Transverse colon (tissue), 4 donors: ENCODE measurements at regions not wholly inside any gene's neighbourhood (a gene's known extent, or its start where the extent isn't known, plus 50 kb on each side); places are given as distances from the start of the nearest gene placed in this dataset.
A peak's percentile ranks its signal among the peaks of the same experiment; 100 is the strongest.

Experiments used
- DNase-seq: peaks from one replicate; pipeline ENCODE4 v3.0.0-alpha.2; 2019
- H3K27ac ChIP-seq, 4 donors: fragments of 200-600 bp; sonication (generic); 2 replicates each; pipeline ENCODE4 v1.5.1; 2016 to 2018; ENCODE audit warnings: inconsistent platforms in 4 of 4
- H3K27me3 ChIP-seq: fragments of 200-600 bp; sonication (generic); 2 replicates; pipeline ENCODE4 v1.5.1; 2017; ENCODE audit warnings: inconsistent platforms
- H3K36me3 ChIP-seq, 4 donors: fragments of 200-600 bp; sonication (generic); 2 replicates each; pipeline ENCODE4 v1.5.1; 2017 to 2019; ENCODE audit warnings: inconsistent platforms in 4 of 4
- H3K4me1 ChIP-seq, 4 donors: fragments of 200-600 bp; sonication (generic); 2 replicates each; pipeline ENCODE4 v1.5.1; 2017 to 2020; ENCODE audit warnings: inconsistent platforms in 4 of 4
- H3K4me3 ChIP-seq, 4 donors: fragments of 200-600 bp; sonication (generic); 1 replicate in 1 of 4; 2 replicates in 3 of 4; pipeline versions ENCODE4 v1.5.1 to v1.6.1; 2017 to 2019; ENCODE audit warnings: inconsistent platforms in 4 of 4
- H3K9me3 ChIP-seq, 2 donors: fragments of 200-600 bp; sonication (generic); 2 replicates each; pipeline ENCODE4 v1.5.1; 2017 to 2019; ENCODE audit warnings: inconsistent platforms in 2 of 2
- CTCF ChIP-seq, 5 experiments: fragments of 200-600 bp in 3 of 5; fragments of 450-650 bp in 2 of 5; sonication (generic) in 3 of 5; IDR thresholded peaks; 1 replicate in 2 of 5; 2 replicates in 3 of 5; pipeline ENCODE4 v1.5.1; 2016 to 2017; ENCODE audit warnings: antibody characterized with exemption in 5 of 5, inconsistent platforms in 3 of 5, mild to moderate bottlenecking in 2 of 5, moderate library complexity in 1 of 5
- EP300 ChIP-seq: sonication (generic); formaldehyde crosslinking; IDR thresholded peaks from one replicate; pipeline ENCODE4 v1.6.1; 2017; ENCODE audit warnings: antibody characterized with exemption, low read depth
- POLR2A ChIP-seq: fragments of 450-650 bp; IDR thresholded peaks from one replicate; pipeline ENCODE4 v1.6.1; 2016; ENCODE audit warnings: antibody characterized with exemption, mild to moderate bottlenecking, moderate library complexity
- POLR2AphosphoS5 ChIP-seq, 3 donors: sonication (generic); formaldehyde crosslinking; IDR thresholded peaks; one replicate each; pipeline ENCODE4 v1.6.1; 2016; ENCODE audit warnings: antibody characterized with exemption in 3 of 3
- WGBS, 2 donors: methylation state at CpG; one replicate each; pipeline ENCODE4 v1.1.5; 2018; ENCODE audit warnings: low coverage in 1 of 2; 5-methylcytosine and 5-hydroxymethylcytosine counted together
- in situ Hi-C, 4 donors: fragments of 200-750 bp; cut with MboI; loops; one replicate each; pipeline versions ENCODE4 v1.15.0 to v1.15.1; 2017; ENCODE audit warnings: low sequenced_read_pairs in 3 of 4, low pct_ligation_motif_present in 1 of 4, low pct_unique_long_range_greater_than_20kb in 1 of 4
- intact Hi-C: fragments of 100-400 bp; cut with DNase I; formaldehyde crosslinking; loops from one replicate; pipeline ENCODE4 v1.15.1; 2023; ENCODE audit warnings: low total_unique reads

- in situ Hi-C loops, result no loop called here
- intact Hi-C loops, result no loop called here
- no peak for TF ChIP-seq POLR2A
- Histone ChIP-seq H3K36me3 (no peaks in the 10 kb centered on the region), H3K4me3 (no peak overlapping the region), H3K27ac (no peak overlapping the region), H3K27me3 (no peaks in the 10 kb centered on the region), H3K9me3 (no peaks in the 10 kb centered on the region), H3K4me1 (peaks cover 0 to 4% (median 0%) of the 10 kb centered on the region in 4 donors)
- DNase-seq, result no peak
- WGBS, 2 donors, result 85 to 86% methylated on average over 5 to 6 of the region's 6 CpGs
Observed at GRCh38 chr10:34936061-34936460, 121.0 kb upstream of the PARD3 start.

- intact Hi-C loops, result no loop called here
Observed at GRCh38 chr10:34933676-34934075, 118.6 kb upstream of the PARD3 start.

GRCh38 chr10:34932235-34932634 lies 117.1 kb upstream of the PARD3 start:
- no peak overlapping the region for H3K4me3 ChIP-seq
- DNase-seq, result no peak
- no peak overlapping the region for H3K27ac ChIP-seq
- TF ChIP-seq CTCF (IDR thresholded peaks at IDR 0.05) (no peak), POLR2A (no peak), EP300 (no peak), POLR2AphosphoS5 (IDR thresholded peaks at IDR 0.05) (no peak)
- no peaks in the 10 kb centered on the region for H3K9me3 ChIP-seq
- WGBS, 2 donors, result 88 to 100% methylated on average over 1 to 12 of the region's 12 CpGs
- in situ Hi-C loops, result no loop called here
- peaks cover 0 to 4% (median 0%) of the 10 kb centered on the region in 4 donors for H3K4me1 ChIP-seq
- intact Hi-C loops, result no loop called here
- H3K27me3 ChIP-seq, result no peaks in the 10 kb centered on the region
- H3K36me3 ChIP-seq, result no peaks in the 10 kb centered on the region

More at GRCh38 chr10:34933676-34934075, 118.6 kb upstream of the PARD3 start:
- no peak for DNase-seq
- Histone ChIP-seq H3K27me3 (no peaks in the 10 kb centered on the region), H3K36me3 (no peaks in the 10 kb centered on the region), H3K4me3 (no peak overlapping the region), H3K27ac (peak overlapping the region in 1 of 4 donors; percentile 49), H3K9me3 (no peaks in the 10 kb centered on the region), H3K4me1 (peaks cover 0 to 4% (median 0%) of the 10 kb centered on the region in 4 donors)
- TF ChIP-seq POLR2AphosphoS5 (IDR thresholded peaks at IDR 0.05), result peak in 1 of 3 donors; percentile 45
- no peak for TF ChIP-seq CTCF (IDR thresholded peaks at IDR 0.05)
- in situ Hi-C loops, result no loop called here
- WGBS, 2 donors, result 67 to 77% methylated on average over 7 to 9 of the region's 9 CpGs

- 86% methylated on average over 5 of the region's 5 CpGs; no CpG with 5 or more reads in 1 of the 2 donors for WGBS, 2 donors
- TF ChIP-seq CTCF (IDR thresholded peaks at IDR 0.05) (no peak), EP300 (no peak), POLR2AphosphoS5 (IDR thresholded peaks at IDR 0.05) (no peak), POLR2A (no peak)
Observed at GRCh38 chr10:34931216-34931615, 116.1 kb upstream of the PARD3 start.

GRCh38 chr10:34922138-34922537 lies 107.0 kb upstream of the PARD3 start:
- WGBS, 2 donors, result 83 to 93% methylated on average over 2 to 5 of the region's 5 CpGs
- no peak overlapping the region for H3K4me3 ChIP-seq
- H3K9me3 ChIP-seq, result peaks cover 8 to 14% of the 10 kb centered on the region in 2 donors

More at GRCh38 chr10:34931216-34931615, 116.1 kb upstream of the PARD3 start:
- in situ Hi-C loops (no loop called here), intact Hi-C loops (no loop called here)
- Histone ChIP-seq H3K9me3 (no peaks in the 10 kb centered on the region), H3K36me3 (no peaks in the 10 kb centered on the region), H3K4me3 (no peak overlapping the region), H3K27ac (no peak overlapping the region), H3K4me1 (peaks cover 0 to 4% (median 0%) of the 10 kb centered on the region in 4 donors), H3K27me3 (no peaks in the 10 kb centered on the region)
- DNase-seq, result no peak

More at GRCh38 chr10:34922138-34922537, 107.0 kb upstream of the PARD3 start:
- H3K4me1 ChIP-seq, result no peaks in the 10 kb centered on the region
- intact Hi-C loops, result no loop called here
- in situ Hi-C loops, result no loop called here
- H3K36me3 ChIP-seq, result no peaks in the 10 kb centered on the region
- DNase-seq, result no peak
- H3K27me3 ChIP-seq, result no peaks in the 10 kb centered on the region
- TF ChIP-seq CTCF (IDR thresholded peaks at IDR 0.05) (no peak), POLR2AphosphoS5 (IDR thresholded peaks at IDR 0.05) (no peak), POLR2A (no peak), EP300 (no peak)
- no peak overlapping the region for H3K27ac ChIP-seq
